HFF-Myc (cell line): ENCODE measurements at regions not wholly inside any gene's neighbourhood (a gene's known extent, or its start where the extent isn't known, plus 50 kb on each side); places are given as distances from the start of the nearest gene placed in this dataset.

ENCODE experiments used
- DNase-seq: peaks from one replicate; pipeline ENCODE4 v3.0.0-alpha.2; 2011; ENCODE audit warnings: low read depth; ENCODE audit errors: extremely low read depth
- H3K4me3 ChIP-seq: replicated peaks from 2 replicates; pipeline ENCODE4 v1.5.1; 2011; ENCODE audit warnings: low read depth, mild to moderate bottlenecking, control low read depth, low read length
- TF ChIP-seq, protein P1 (sequence below): IDR thresholded peaks from 2 replicates; pipeline ENCODE4 v1.5.1; 2012; ENCODE audit warnings: mild to moderate bottlenecking, low read depth, low read length, control low read depth; ENCODE audit errors: missing control alignments

DNA sequence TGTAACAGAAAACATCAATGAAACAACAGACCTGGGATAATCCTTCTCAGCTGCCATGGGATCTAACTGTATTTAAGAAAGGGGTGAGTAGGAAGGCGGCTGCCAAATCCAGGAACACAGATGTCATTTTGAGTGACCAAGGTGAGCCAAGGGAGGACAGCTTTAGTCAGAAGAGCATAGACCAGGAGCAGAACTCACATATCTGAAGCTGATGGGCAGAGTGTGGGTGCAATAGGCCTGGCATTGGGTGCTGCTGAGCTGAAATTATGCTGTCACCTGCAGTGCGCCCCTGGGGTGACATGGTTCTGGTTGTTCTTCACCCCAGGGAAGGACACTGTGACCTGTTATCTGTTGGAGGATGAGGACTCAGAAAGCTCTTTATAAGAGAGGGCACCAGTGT, 88.9 kb upstream of the TOP3B start:
- TF ChIP-seq, protein P1, sequence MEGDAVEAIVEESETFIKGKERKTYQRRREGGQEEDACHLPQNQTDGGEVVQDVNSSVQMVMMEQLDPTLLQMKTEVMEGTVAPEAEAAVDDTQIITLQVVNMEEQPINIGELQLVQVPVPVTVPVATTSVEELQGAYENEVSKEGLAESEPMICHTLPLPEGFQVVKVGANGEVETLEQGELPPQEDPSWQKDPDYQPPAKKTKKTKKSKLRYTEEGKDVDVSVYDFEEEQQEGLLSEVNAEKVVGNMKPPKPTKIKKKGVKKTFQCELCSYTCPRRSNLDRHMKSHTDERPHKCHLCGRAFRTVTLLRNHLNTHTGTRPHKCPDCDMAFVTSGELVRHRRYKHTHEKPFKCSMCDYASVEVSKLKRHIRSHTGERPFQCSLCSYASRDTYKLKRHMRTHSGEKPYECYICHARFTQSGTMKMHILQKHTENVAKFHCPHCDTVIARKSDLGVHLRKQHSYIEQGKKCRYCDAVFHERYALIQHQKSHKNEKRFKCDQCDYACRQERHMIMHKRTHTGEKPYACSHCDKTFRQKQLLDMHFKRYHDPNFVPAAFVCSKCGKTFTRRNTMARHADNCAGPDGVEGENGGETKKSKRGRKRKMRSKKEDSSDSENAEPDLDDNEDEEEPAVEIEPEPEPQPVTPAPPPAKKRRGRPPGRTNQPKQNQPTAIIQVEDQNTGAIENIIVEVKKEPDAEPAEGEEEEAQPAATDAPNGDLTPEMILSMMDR: no peak
- H3K4me3 ChIP-seq: no peak overlapping the region

DNA sequence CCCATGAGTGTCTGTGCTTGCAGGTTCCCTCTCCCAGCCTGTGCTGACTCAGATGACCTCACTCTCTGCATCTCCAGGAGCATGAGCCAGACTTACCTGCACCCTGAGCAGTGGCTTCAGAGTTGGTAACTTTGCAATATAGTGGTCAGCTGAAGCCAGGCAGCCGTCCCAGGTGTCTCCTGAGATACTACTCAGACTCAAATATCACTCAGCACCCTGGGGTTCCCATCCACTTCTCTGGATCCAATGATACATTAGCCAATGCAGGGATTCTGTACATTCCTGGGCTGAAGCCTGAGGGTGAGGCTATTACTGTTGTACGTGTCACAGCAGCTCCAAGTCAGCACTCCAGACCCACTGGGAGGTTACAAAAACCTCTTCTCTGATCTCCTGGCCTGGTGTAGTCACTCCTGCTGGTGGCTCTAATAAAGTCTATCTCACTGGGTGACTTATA, 87.8 kb upstream of the TOP3B start:
- DNase-seq: no peak
- TF ChIP-seq, protein P1: no peak
- H3K4me3 ChIP-seq: no peak overlapping the region

More for the DNA sequence above, 88.9 kb upstream of the TOP3B start:
- DNase-seq: no peak

DNA sequence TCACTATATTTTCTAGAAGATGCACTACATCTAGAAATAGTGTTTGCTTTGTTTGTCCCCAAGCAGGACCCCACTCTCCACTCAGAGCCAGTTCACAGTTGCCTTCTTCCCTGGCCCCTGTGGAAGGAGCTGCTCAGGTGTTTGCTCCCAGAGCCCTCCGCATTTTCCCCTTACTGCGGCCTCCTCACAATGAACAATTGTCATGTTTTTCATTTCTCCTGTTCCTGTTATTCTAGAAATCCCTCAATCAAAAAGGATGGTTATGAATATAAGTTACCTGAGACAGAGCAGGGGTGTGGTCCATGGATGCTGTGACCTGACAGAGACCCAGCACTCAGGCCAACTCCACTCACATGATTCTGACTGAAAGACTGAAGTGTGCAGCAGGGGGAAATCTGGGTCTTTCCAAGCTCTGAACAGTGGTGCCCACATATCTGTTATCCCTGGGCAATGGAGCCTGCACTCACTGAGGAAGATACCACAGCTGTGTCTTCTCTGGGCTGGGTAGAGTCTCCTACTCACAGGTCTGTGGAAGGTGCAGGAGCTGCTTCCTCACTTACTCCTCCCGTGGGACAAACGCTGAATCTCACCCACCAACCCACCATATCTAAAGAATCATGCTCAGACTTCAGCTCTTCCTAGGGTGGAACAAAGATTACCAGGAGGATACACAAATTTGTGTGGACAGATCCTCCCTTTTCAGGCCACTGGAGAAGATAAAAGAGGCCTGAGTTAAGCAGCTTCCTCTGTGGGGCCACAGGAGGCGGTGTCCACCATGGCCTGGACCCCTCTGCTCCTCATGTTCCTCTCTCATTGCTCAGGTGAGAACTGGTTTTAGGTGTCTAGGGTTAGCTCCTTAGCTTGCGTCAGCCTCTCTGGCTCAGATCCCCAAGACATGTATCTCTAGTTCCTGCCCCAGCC, 87.1 kb upstream of the TOP3B start:
- no peak overlapping the region for H3K4me3 ChIP-seq
- no peak for DNase-seq
- TF ChIP-seq, protein P1: no peak

DNA sequence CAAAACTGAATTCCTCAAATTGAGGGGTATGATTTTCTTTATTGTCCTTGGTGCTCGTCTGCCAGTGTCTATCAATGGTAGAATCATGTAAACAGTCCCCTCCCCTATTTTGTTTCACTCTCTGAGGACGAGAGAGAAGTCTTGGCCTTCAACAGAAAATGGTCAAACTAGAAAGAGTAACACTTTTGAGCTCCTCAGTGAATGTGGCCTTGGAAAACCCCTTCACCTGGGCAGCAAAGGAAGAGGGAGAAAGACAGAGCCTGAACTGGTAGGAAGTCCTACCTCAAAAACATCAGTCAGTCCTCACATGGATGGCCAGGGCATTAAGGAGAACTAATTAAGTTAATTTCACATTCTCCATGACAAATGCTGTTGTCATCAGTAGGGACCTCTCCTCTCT, 86.1 kb upstream of the TOP3B start:
- H3K4me3 ChIP-seq: no peak overlapping the region
- TF ChIP-seq, protein P1: no peak
- DNase-seq: no peak

DNA sequence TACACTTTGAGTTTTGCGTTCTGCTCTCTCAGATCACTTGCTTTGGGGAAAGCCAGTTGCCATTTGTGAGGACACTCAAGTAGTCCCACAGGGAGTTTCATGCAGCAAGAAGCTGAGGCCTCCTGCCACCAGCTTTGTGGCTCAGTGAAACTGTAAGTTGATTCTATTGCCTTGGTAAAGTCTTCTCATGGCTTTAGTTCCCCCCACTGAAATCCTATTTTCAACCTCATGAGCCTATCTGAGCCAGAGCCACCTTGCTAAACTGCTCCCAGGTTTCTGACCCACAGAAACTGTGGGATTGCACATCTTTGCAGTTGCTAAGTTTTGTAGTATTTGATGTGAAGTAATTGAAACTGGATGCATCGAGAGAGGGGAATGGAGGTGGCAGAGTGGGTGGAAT, 85.4 kb upstream of the TOP3B start:
- TF ChIP-seq, protein P1: no peak
- DNase-seq: no peak
- no peak overlapping the region for H3K4me3 ChIP-seq

DNA sequence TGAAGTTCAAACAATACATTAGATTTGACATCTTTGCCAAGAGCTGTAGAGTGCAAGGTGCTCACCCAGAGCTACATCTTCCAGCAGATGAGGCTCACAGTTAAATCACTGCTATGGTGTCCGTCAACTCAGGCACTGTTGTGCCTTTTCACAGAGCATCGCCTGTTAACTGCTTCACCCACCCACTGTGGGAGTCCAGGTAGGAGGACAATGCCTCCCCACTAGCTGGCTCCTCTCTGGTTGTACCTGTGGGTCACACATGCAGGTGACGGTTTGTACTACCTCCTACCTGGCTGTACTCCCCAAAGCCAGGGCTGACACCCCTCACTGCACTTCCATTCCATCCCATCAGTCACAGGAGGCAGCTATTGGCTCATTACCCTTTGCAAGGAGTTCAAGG, 84.6 kb upstream of the TOP3B start:
- no peak overlapping the region for H3K4me3 ChIP-seq
- TF ChIP-seq, protein P1: no peak
- no peak for DNase-seq
